ENCODE measurements at regions not wholly inside any gene's neighbourhood (a gene's known extent, or its start where the extent isn't known, plus 50 kb on each side); places are given as distances from the start of the nearest gene placed in this dataset.
A peak's percentile ranks its signal among the peaks of the same experiment; 100 is the strongest.

GRCh38 chr1:90126834-90127233, 131.9 kb downstream of the ZNF326 start:
- H3K36me3 ChIP-seq, result no peaks in the 10 kb centered on the region
- TF ChIP-seq, protein P1, sequence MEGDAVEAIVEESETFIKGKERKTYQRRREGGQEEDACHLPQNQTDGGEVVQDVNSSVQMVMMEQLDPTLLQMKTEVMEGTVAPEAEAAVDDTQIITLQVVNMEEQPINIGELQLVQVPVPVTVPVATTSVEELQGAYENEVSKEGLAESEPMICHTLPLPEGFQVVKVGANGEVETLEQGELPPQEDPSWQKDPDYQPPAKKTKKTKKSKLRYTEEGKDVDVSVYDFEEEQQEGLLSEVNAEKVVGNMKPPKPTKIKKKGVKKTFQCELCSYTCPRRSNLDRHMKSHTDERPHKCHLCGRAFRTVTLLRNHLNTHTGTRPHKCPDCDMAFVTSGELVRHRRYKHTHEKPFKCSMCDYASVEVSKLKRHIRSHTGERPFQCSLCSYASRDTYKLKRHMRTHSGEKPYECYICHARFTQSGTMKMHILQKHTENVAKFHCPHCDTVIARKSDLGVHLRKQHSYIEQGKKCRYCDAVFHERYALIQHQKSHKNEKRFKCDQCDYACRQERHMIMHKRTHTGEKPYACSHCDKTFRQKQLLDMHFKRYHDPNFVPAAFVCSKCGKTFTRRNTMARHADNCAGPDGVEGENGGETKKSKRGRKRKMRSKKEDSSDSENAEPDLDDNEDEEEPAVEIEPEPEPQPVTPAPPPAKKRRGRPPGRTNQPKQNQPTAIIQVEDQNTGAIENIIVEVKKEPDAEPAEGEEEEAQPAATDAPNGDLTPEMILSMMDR (IDR thresholded peaks at IDR 0.05; ENCODE audit: low read depth, low read length), result no peak
- no peaks in the 10 kb centered on the region for H3K4me1 ChIP-seq
- no peak for DNase-seq
- H3K9me3 ChIP-seq, result no peaks in the 10 kb centered on the region
- H3K4me3 ChIP-seq (ENCODE audit: low read depth, low read length), result no peak overlapping the region
- no peaks in the 10 kb centered on the region for H3K27me3 ChIP-seq

- TF ChIP-seq, protein P1 (IDR thresholded peaks at IDR 0.05; ENCODE audit: low read depth, low read length), result no peak
- Histone ChIP-seq H3K4me1 (no peaks in the 10 kb centered on the region), H3K27me3 (no peaks in the 10 kb centered on the region)
Measured at GRCh38 chr1:90122654-90123340, 127.9 kb downstream of the ZNF326 start.

GRCh38 chr1:90114521-90115141, 119.7 kb downstream of the ZNF326 start:
- Histone ChIP-seq H3K4me1 (no peaks in the 10 kb centered on the region), H3K4me3 (ENCODE audit: low read depth, low read length) (no peak overlapping the region), H3K27me3 (0 out of 2 replicates have a peak, but pooled peaks cover 4% of the 10 kb centered on the region), H3K36me3 (no peaks in the 10 kb centered on the region), H3K9me3 (no peaks in the 10 kb centered on the region)
- TF ChIP-seq, protein P1 (IDR thresholded peaks at IDR 0.05; ENCODE audit: low read depth, low read length), result peak; percentile 61
- no peak for DNase-seq

More at GRCh38 chr1:90122654-90123340, 127.9 kb downstream of the ZNF326 start:
- Histone ChIP-seq H3K9me3 (no peaks in the 10 kb centered on the region), H3K4me3 (ENCODE audit: low read depth, low read length) (no peak overlapping the region), H3K36me3 (no peaks in the 10 kb centered on the region)
- DNase-seq, result no peak

- no peaks in the 10 kb centered on the region for H3K9me3 ChIP-seq
- DNase-seq, result no peak
- H3K36me3 ChIP-seq, result no peaks in the 10 kb centered on the region
- H3K4me3 ChIP-seq (ENCODE audit: low read depth, low read length), result no peak overlapping the region
- peaks cover 12% of the 10 kb centered on the region; the same call in 1 of the 2 replicates for H3K27me3 ChIP-seq
- H3K4me1 ChIP-seq, result no peaks in the 10 kb centered on the region
- TF ChIP-seq, protein P1 (IDR thresholded peaks at IDR 0.05; ENCODE audit: low read depth, low read length), result no peak
Measured at GRCh38 chr1:90107990-90108389, 113.1 kb downstream of the ZNF326 start.

- Histone ChIP-seq H3K9me3 (no peaks in the 10 kb centered on the region), H3K36me3 (no peaks in the 10 kb centered on the region), H3K27me3 (peaks cover 12% of the 10 kb centered on the region; the same call in 1 of the 2 replicates), H3K4me3 (ENCODE audit: low read depth, low read length) (no peak overlapping the region), H3K4me1 (no peaks in the 10 kb centered on the region)
- TF ChIP-seq, protein P1 (IDR thresholded peaks at IDR 0.05; ENCODE audit: low read depth, low read length), result no peak
- DNase-seq, result no peak
Measured at GRCh38 chr1:90106311-90106710, 111.4 kb downstream of the ZNF326 start.

Measured in BE2C (cell line).